HG03039 (cell line): ENCODE measurements at regions not wholly inside any gene's neighbourhood (a gene's known extent, or its start where the extent isn't known, plus 50 kb on each side); places are given as distances from the start of the nearest gene placed in this dataset.
"Not testable (repeated sequence)": the region's sequence is repeated elsewhere in the genome, so short reads cannot be mapped to it uniquely, and the experiment has no call there.

Experiments
- ATAC-seq: cut with Tn5 transposase; IDR thresholded peaks from one replicate; pipeline ENCODE4 v1.9.1; 2021; ENCODE audit warnings: mild to moderate bottlenecking, moderate library complexity; ENCODE audit not compliant: unreplicated experiment

GRCh38 chr15:54776410-54776809 is 420.3 kb downstream of the RSL24D1 start:
- no peak for ATAC-seq

DNA sequence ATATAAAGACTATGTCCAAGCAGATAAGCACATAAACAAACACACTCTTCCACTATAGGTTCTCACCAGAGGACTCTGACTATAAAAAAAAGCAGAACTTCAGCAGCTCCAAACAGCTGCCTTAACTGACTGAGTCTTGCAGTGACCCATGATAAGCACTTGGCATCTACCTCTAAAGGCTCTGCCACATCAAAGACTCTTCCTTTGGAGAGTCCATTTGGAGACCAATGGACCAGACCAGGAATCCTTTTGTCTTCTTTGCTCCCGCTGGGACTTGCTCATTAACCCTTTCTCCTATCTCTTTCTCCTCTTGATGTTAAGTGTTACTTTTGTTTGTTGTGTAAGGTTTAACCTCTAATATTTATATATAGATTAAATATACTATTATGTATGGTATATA is 424.1 kb downstream of the RSL24D1 start:
- ATAC-seq: no peak

DNA sequence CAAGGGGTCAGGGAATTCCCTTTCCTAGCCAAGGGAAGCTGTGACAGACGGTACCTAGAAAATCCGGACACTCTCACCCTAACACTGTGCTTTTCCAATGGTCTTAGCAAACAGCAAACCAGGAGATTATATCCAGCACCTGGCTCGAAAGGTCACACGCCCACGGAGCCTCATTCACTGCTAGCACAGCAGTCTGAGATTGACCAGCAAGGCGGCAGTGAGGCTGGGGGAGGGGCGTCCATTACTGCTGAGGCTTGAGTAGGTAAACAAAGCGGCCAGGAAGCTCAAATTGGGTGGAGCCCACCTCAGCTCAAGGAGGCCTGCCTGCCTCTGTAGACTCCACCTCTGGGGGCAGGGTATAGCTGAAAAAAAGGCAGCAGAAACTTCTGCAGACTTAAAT is 447.3 kb downstream of the RSL24D1 start:
- ATAC-seq: not testable (repeated sequence)

- ATAC-seq: no peak
These were observed 474.3 kb downstream of the RSL24D1 start for GRCh38 chr15:54722342-54722986.

DNA sequence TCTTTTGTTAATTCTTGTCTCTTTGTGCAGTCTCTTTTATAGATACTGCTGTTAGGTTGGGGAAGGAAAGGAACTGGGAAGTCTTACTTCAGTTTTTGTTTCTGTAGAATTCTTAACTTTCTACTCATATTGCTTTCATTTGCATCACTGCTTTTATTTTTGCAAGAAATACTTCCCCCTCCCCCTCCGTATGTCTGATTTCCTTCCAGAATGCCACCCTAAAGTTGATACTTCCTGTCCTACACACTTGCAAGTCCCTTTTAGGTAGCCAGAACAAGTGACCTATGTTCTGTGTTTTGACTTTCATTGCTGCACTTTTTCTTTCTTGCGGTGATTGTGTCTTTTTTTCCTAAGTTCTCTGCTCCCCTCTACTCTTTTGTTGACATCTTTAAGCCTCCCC is 477.4 kb downstream of the RSL24D1 start:
- no peak for ATAC-seq

DNA sequence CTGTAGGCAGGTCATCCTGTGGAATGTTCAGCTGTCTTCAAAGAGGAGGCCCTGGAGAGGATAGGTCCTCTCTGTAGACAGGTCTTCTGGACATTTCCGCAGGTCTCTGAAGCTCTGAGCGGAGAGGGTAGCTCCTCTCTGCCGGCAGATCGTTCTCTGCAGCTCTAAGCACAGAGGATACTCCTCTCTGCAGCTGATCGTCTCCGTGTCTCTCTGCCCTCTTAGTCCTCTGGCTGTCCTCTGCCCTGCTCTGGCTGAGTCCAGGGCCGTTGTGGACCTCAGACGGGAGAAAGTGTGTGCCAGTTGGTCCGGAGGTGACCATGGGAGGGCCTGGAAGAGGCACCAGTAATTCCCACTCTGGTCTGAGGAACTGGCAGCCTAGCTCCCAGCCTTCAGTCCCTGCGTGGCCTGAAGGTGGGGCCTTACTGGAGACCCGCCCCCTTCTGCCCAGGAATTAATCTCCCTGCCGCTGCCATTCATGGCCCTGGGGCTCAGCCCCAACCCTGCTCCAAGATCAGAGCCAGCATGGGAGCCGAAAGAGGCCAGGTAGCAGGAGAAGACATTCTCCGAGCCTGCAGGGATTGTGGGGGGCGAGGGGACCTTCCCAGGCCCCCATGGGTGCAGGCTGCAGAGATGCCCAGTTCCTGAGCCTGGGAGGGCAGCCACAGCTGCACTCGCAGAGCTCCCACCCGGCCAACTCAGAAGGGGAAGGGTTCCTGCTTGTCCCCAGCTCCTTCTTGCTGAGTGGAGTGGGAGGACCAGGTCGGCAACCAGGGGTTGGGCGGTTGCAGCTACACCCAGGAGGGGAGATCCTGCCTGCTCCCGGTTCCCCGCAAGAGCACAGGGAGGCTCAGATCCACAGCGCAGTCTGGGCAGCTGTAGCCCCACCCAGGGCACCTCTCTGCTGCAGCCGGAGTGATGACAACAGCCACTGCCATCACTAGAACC is 488.7 kb downstream of the RSL24D1 start:
- ATAC-seq: no peak

- no peak for ATAC-seq
These were observed 509.1 kb downstream of the RSL24D1 start for GRCh38 chr15:54687628-54688027.
